IMR-90 (cell line): ENCODE measurements at regions not wholly inside any gene's neighbourhood (a gene's known extent, or its start where the extent isn't known, plus 50 kb on each side); places are given as distances from the start of the nearest gene placed in this dataset.

ENCODE experiments used
- ATAC-seq: fragments of 200-7000 bp; cut with Tn5 transposase; 2 replicates; pipeline ENCODE4 v1.9.1; 2020; ENCODE audit warnings: low read depth, mild to moderate bottlenecking, moderate library complexity
- BruUV-seq: library from RNA; stranded (reverse); fragments of 400-500 nt; replicated peaks from 2 replicates; lab custom pipeline; 2021; lab: Mats Ljungman, UMichigan
- CTCF ChIA-PET: fragments of 300-600 bp; formaldehyde crosslinking; extraction: SDS; loops from one replicate; lab custom pipeline; 2021; ENCODE audit warnings: antibody characterized with exemption; lab: Yijun Ruan, JAX
- POLR2A ChIA-PET: fragments of 300-600 bp; sonication (Branson Sonifier 250); formaldehyde crosslinking; loops from one replicate; lab custom pipeline; 2022; ENCODE audit warnings: antibody characterized with exemption; ENCODE audit not compliant: unreplicated experiment; lab: Charles Lee
- DNase-seq: peaks from one replicate; pipeline ENCODE4 v3.0.0; 2013
- H2AFZ ChIP-seq: replicated peaks from 2 replicates; pipeline ENCODE3; 2013; ENCODE audit warnings: low read length, mild to moderate bottlenecking; ENCODE audit not compliant: poor library complexity
- H2AK5ac ChIP-seq: 2 replicates; pipeline ENCODE4 v1.6.1; 2013; ENCODE audit warnings: low read depth, low read length, inconsistent platforms
- H2AK9ac ChIP-seq: replicated peaks from 2 replicates; pipeline ENCODE3; 2013; ENCODE audit warnings: mild to moderate bottlenecking, low read depth, low read length, moderate library complexity; ENCODE audit not compliant: poor library complexity
- H2BK120ac ChIP-seq: 2 replicates; pipeline ENCODE4 v1.6.1; 2013; ENCODE audit warnings: low read depth, low read length, inconsistent platforms
- H2BK15ac ChIP-seq: 3 replicates; pipeline ENCODE4 v1.6.1; 2013; ENCODE audit warnings: low read depth, low read length, inconsistent platforms
- H2BK20ac ChIP-seq: 2 replicates; pipeline ENCODE4 v1.6.1; 2013; ENCODE audit warnings: low read depth, mild to moderate bottlenecking, inconsistent platforms, low read length, moderate library complexity
- H2BK5ac ChIP-seq: 2 replicates; pipeline ENCODE4 v1.6.1; 2013; ENCODE audit warnings: mild to moderate bottlenecking, low read depth, low read length, inconsistent platforms; ENCODE audit not compliant: poor library complexity, severe bottlenecking
- H3K14ac ChIP-seq: replicated peaks from 2 replicates; pipeline ENCODE4 v1.6.1; 2013; ENCODE audit warnings: low read depth, low read length, inconsistent platforms
- H3K18ac ChIP-seq: 2 replicates; pipeline ENCODE4 v1.6.1; 2013; ENCODE audit warnings: low read depth, low read length, control low read depth
- H3K23ac ChIP-seq: 2 replicates; pipeline ENCODE4 v1.6.1; 2013; ENCODE audit warnings: low read depth, low read length, inconsistent platforms
- H3K27ac ChIP-seq: 2 replicates; pipeline ENCODE4 v1.5.1; 2013; ENCODE audit warnings: mild to moderate bottlenecking, control low read depth, low read length; ENCODE audit not compliant: insufficient read depth
- H3K27me3 ChIP-seq: 2 replicates; pipeline ENCODE4 v1.6.1; 2013; ENCODE audit warnings: low read length; ENCODE audit not compliant: control insufficient read depth, insufficient read depth
- H3K36me3 ChIP-seq: 2 replicates; pipeline ENCODE4 v1.6.1; 2013; ENCODE audit warnings: low read length, mixed read lengths; ENCODE audit not compliant: control insufficient read depth, insufficient read depth
- H3K4ac ChIP-seq: 2 replicates; pipeline ENCODE4 v1.6.1; 2013; ENCODE audit warnings: low read depth, low read length, inconsistent platforms
- H3K4me1 ChIP-seq: 2 replicates; pipeline ENCODE4 v1.6.1; 2013; ENCODE audit warnings: low read length, mixed read lengths; ENCODE audit not compliant: control insufficient read depth, insufficient read depth
- H3K4me2 ChIP-seq: 2 replicates; pipeline ENCODE4 v1.6.1; 2013; ENCODE audit warnings: low read depth, mild to moderate bottlenecking, control low read depth, low read length, moderate library complexity
- H3K4me3 ChIP-seq: 2 replicates; pipeline ENCODE4 v1.5.1; 2013; ENCODE audit warnings: low read depth, mild to moderate bottlenecking, control low read depth, low read length, moderate library complexity; ENCODE audit not compliant: insufficient read depth
- H3K56ac ChIP-seq: 2 replicates; pipeline ENCODE4 v1.6.1; 2013; ENCODE audit warnings: low read length, inconsistent platforms; ENCODE audit not compliant: insufficient read depth; ENCODE audit errors: extremely low read depth
- H3K79me1 ChIP-seq, 2 experiments: 2 replicates each; pipeline ENCODE4 v1.6.1; 2013; ENCODE audit warnings: low read length in 2 of 2, inconsistent platforms in 1 of 2, low read depth in 1 of 2
- H3K9ac ChIP-seq: 2 replicates; pipeline ENCODE4 v1.6.1; 2013; ENCODE audit warnings: low read depth, low read length, control low read depth
- H3K9me1 ChIP-seq: 2 replicates; pipeline ENCODE4 v1.6.1; 2013; ENCODE audit warnings: low read length, inconsistent platforms; ENCODE audit not compliant: insufficient read depth
- H3K9me3 ChIP-seq: 2 replicates; pipeline ENCODE4 v1.6.1; 2013; ENCODE audit warnings: low read length; ENCODE audit not compliant: control insufficient read depth, insufficient read depth
- H4K20me1 ChIP-seq: 2 replicates; pipeline ENCODE4 v1.6.1; 2013; ENCODE audit warnings: low read length, inconsistent platforms; ENCODE audit not compliant: insufficient read depth
- H4K5ac ChIP-seq: 2 replicates; pipeline ENCODE4 v1.6.1; 2013; ENCODE audit warnings: mild to moderate bottlenecking, low read depth, low read length, control low read depth
- H4K8ac ChIP-seq, 2 experiments: 2 replicates each; pipeline ENCODE4 v1.6.1; 2013; ENCODE audit warnings: low read depth in 2 of 2, low read length in 2 of 2, control low read depth in 1 of 2, inconsistent platforms in 1 of 2
- H4K91ac ChIP-seq: 2 replicates; pipeline ENCODE4 v1.6.1; 2013; ENCODE audit warnings: low read depth, low read length, inconsistent platforms; ENCODE audit not compliant: insufficient read depth
- MAFK ChIP-seq: IDR thresholded peaks from 2 replicates; pipeline ENCODE4 v1.6.1; 2012; ENCODE audit warnings: low read depth, low read length, improper control_type of control experiment
- NFE2L2 ChIP-seq: fragments of 150-350 bp; IDR thresholded peaks from 2 replicates; pipeline ENCODE4 v1.6.1; 2016; ENCODE audit warnings: low read depth, mild to moderate bottlenecking, low read length
- WGBS, 2 experiments: methylation state at CpG; one replicate each; pipeline versions ENCODE4 v1.1.5 to v1.1.7; 2013; ENCODE audit warnings: missing lambda C conversion rate in 2 of 2; ENCODE audit not compliant: insufficient read length in 1 of 2; ENCODE audit errors: extremely low coverage in 2 of 2; 5-methylcytosine and 5-hydroxymethylcytosine counted together
- dilution Hi-C: fragments of 300-500 bp; cut with HindIII; formaldehyde crosslinking; loops from one replicate; pipeline ENCODE4 v1.14.3; 2018; ENCODE audit warnings: low sequenced_read_pairs; ENCODE audit not compliant: unreplicated experiment
- in situ Hi-C: fragments of 300-500 bp; cut with MboI; formaldehyde crosslinking; loops from 3 replicates; pipeline ENCODE4 v1.14.3; 2019; ENCODE audit warnings: low sequenced_read_pairs, inconsistent platforms, mixed read lengths
- intact Hi-C: fragments of 100-400 bp; cut with micrococcal nuclease; formaldehyde crosslinking; loops from 2 replicates; pipeline ENCODE4 v1.10.0; 2022

DNA sequence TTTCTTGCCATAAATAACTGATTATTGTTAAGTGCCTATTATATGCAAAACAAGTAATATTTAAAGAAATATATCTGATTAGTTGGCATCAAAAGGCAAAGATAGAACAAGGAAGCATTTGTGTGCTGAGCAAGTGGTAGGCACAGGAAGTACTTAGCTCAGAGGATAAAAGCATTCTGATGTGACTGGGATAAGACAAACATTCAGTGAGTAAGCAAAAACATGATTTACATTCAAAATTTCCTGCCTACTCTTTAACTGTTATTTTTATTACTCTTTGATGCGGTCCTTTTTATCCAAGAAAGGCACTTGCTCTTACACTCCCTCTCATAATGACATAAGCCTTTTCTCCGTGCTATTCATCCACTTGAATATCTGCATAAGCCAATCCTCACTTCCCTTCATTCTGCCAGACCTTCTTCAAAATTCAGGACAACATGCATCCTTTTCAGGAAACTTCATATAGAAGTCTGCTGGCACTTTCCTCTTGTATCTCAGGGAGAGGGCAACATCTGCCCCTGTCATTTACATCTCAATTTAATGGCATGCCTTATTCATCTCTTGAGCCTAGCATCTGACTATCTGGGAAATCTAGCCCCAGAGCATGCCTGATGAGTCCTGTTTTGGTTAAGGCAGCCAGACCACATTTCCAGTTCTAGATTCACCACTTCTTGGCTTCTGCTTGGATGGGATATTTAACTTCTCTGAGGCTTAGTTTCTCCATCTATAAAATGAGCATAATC, 478.2 kb upstream of the ROBO2 start:
- Histone ChIP-seq H2AFZ (no peak overlapping the region), H3K4me1 (peaks cover 3% of the 10 kb centered on the region; the same call in 1 of the 2 replicates), H2AK5ac (no peak overlapping the region), H4K8ac (no peak overlapping the region; a peak in 1 of 4 replicates), H2BK15ac (no peak overlapping the region), H3K27ac (no peak overlapping the region), H3K4me3 (no peak overlapping the region), H3K9me3 (no peaks in the 10 kb centered on the region), H2BK120ac (no peak overlapping the region), H3K4me2 (peak overlapping the region; percentile 16; the same call in 1 of the 2 replicates), H3K14ac (no peak overlapping the region), H3K9me1 (0 out of 2 replicates have a peak, but pooled peaks cover 3% of the 10 kb centered on the region), H4K5ac (no peak overlapping the region), H3K56ac (no peak overlapping the region), H3K23ac (no peak overlapping the region), H3K36me3 (no peaks in the 10 kb centered on the region), H3K18ac (no peak overlapping the region), H3K27me3 (no peaks in the 10 kb centered on the region), H2BK5ac (no peak overlapping the region), H3K79me1 (no peaks in the 10 kb centered on the region), H3K9ac (no peak overlapping the region), H2AK9ac (no peak overlapping the region), H2BK20ac (no peak overlapping the region), H3K4ac (no peak overlapping the region), H4K20me1 (no peaks in the 10 kb centered on the region), H4K91ac (no peak overlapping the region)
- dilution Hi-C loops = no loop called here
- no peak for TF ChIP-seq NFE2L2
- peak; percentile 27; the same call in 1 of the 2 replicates for TF ChIP-seq MAFK
- ChIA-PET CTCF (no interaction called here), POLR2A (no interaction called here)
- 15% methylated on average over 2 of the region's 2 CpGs; no CpG with 5 or more reads in 1 of the 2 experiments for WGBS, 2 experiments
- ATAC-seq = peak; percentile 74
- peak; percentile 36 for DNase-seq
- no TSS peak for BruUV-seq
- in situ Hi-C loops = no loop called here
- intact Hi-C loops = no loop called here
